Esophagus squamous epithelium (tissue), 4 donors: ENCODE measurements at regions not wholly inside any gene's neighbourhood (a gene's known extent, or its start where the extent isn't known, plus 50 kb on each side); places are given as distances from the start of the nearest gene placed in this dataset.

ENCODE experiments used
- POLR2A ChIP-seq, 4 donors: fragments of 450-650 bp; IDR thresholded peaks; one replicate each; pipeline ENCODE4 v1.6.1; 2017; ENCODE audit warnings: antibody characterized with exemption in 4 of 4, mild to moderate bottlenecking in 4 of 4, moderate library complexity in 3 of 4
- TF ChIP-seq, protein P1 (sequence below), 6 experiments: fragments of 450-650 bp in 4 of 6; fragments of 200-600 bp in 2 of 6; sonication (generic) in 2 of 6; IDR thresholded peaks; one replicate each; pipeline ENCODE4 v1.5.1; 2016 to 2019; ENCODE audit warnings: antibody characterized with exemption in 6 of 6, mild to moderate bottlenecking in 4 of 6, moderate library complexity in 4 of 6

DNA sequence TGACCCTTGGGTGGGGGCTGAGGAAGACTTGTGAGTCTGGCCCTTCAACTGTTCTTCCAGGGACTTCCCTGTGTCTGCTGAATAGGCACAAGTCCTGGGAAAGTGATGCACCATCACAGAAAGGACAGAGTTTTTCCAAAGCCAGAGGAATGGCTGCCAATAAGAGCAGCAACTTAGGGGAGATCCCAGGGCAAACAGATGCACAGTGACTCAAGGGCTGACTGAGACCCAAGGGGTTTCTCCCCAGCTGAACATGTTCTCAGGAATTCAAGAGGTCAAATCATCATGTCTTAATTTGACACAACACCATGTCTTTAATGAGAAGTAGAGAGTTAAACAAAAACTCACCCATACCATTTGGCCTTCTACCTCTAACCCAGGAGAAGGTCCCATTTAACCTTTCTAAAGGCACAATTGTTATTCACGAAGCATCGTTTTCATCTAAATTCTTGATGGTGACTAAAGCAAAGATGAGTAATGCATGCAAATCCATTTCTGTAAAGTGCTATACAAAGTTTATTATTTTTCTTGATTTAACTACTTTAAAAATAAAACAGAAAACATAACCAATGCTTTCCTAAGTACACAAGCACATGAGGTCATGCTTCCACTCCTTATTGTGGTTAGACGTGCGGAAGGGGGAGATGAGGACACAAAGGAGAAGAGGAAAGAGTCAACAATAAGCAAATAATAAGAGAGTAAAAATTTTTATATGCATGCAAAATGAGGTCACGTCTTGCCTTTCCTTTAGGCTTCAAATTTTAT, 324.1 kb downstream of the PLK2 start:
- TF ChIP-seq, protein P1, sequence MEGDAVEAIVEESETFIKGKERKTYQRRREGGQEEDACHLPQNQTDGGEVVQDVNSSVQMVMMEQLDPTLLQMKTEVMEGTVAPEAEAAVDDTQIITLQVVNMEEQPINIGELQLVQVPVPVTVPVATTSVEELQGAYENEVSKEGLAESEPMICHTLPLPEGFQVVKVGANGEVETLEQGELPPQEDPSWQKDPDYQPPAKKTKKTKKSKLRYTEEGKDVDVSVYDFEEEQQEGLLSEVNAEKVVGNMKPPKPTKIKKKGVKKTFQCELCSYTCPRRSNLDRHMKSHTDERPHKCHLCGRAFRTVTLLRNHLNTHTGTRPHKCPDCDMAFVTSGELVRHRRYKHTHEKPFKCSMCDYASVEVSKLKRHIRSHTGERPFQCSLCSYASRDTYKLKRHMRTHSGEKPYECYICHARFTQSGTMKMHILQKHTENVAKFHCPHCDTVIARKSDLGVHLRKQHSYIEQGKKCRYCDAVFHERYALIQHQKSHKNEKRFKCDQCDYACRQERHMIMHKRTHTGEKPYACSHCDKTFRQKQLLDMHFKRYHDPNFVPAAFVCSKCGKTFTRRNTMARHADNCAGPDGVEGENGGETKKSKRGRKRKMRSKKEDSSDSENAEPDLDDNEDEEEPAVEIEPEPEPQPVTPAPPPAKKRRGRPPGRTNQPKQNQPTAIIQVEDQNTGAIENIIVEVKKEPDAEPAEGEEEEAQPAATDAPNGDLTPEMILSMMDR (IDR thresholded peaks at IDR 0.05): no peak
- TF ChIP-seq POLR2A (IDR thresholded peaks at IDR 0.05): no peak
